GM18858 (cell line): ENCODE measurements at regions not wholly inside any gene's neighbourhood (a gene's known extent, or its start where the extent isn't known, plus 50 kb on each side); places are given as distances from the start of the nearest gene placed in this dataset.
"Not testable (repeated sequence)": the region's sequence is repeated elsewhere in the genome, so short reads cannot be mapped to it uniquely, and the experiment has no call there.

Experiments used
- ATAC-seq: cut with Tn5 transposase; IDR thresholded peaks from one replicate; pipeline ENCODE4 v1.9.1; 2021; ENCODE audit not compliant: unreplicated experiment

DNA sequence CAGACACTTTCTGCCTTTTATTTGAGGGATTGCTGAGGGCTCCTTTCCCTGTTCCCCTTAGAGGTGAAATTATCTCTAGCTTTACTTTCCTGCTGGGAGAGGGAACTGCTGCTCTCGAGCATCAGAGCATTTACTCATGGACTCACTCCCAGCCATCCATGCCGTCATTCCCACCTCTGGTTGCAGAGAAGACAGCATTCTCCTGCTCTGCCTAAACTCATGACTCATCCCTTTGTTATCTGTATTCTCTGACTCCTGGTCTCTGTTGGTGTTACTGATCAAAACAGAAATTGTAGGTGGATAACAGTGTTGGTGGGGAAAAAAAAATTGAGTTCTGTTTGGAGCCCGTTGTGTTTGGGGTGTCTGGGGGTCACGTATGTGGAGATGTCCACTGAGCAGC, 159.3 kb downstream of the TTC8 start:
- no peak for ATAC-seq

DNA sequence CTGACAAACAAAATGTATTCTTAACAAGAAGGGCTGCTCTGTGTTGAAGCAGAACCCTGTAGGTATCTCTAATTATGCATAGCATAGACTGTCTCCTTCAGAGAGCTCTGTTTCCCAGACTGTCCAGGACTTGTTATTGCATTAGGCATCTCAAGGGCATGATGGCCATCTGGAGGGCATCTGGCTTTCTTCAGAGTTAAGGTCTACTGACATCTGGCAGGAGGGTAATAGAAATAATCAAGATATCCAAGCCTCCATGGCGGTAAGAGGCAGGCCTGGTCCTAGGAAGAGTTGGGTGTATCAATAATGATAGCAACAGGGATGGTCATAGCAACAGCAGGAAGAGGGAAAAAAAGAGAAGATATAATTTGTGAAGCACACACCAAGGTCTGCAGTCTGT, 161.2 kb downstream of the TTC8 start:
- no peak for ATAC-seq

DNA sequence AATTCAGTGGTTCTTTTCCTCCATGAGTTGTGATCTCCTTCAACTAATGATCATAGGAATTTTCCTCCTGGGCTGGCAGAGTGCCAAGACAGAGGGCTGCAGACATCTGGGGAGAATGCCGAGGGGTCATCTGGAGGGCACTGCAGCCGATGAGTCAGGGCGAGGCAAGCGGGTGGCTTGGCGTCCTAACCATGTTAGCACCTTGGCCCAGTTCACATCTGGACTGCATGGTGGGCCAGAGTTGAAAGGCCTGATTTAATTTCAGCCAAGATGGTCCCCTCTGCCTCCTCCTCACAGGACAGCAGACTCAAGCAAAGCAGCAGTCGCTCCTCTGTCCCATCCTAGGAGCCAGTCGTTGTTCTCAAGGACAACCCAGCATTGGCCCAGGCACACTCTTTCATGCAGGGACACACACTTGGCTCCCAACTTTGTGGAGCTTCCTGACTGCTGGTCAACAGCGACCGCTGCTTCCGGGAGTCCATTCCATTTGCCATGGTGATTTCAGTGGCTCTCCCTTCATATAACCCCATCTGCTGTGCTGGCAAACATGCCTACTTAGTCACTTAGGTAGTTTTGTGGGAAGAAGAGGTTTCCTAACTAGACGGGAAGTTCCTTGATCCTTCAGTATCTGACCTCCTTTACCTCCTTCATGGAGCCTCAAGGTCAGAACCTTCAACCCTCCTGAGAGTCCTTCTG, 161.8 kb downstream of the TTC8 start:
- no peak for ATAC-seq

DNA sequence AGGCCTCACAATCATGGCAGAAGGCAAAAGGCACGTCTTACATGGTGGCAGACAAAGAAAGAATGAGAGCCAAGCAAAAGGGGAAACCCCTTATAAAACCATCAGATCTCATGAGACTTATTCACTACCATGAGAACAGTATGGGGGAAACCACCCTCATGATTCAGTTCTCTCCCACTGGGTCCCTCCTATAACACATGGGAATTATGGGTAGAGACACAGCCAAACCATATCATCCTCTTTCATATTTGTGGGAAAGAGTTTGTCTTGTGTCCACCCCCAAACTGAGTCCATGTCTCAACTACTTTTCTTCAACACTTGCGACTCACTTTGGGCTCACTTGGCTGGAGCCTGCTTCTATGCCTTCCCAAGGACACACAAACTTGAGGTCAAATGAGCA, 162.5 kb downstream of the TTC8 start:
- ATAC-seq = not testable (repeated sequence)

DNA sequence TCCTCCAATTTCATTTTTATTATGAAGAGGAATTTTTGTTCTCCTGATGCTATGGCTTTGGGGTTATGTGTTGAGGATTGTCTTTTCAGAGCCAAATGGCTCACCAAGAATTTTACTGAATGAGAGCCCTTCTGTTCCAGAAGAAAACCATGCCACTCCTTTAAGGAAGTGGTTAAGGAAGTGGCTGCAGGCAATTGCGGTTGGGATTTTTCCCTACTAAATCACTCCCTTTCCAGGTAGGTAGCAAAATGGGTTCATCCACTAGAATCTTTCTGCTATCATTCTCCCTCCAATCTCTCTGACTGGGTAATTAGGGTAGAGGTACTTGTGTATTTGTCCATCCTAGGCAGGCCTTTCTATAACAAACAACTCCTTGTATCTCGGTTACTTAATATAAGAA, 163.1 kb downstream of the TTC8 start:
- ATAC-seq = no peak

DNA sequence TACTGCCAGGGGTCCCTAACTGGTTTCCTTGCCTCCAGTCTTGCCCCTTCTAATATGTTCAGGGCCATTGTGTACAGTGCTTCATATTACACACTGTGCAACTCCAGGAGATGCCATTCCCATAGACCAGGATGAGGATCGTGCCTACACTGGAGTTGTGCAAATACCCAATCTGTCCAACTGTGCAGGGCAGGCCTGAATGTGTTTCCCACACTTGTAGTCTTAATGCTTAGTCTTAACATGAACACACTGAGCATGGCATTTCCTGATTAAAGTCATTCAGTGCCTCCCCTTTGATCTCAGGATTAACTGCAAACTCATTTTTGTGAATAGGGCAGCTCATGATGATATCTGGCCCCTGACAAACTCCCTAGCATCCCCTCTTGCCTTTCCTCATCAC, 165.5 kb downstream of the TTC8 start:
- no peak for ATAC-seq

DNA sequence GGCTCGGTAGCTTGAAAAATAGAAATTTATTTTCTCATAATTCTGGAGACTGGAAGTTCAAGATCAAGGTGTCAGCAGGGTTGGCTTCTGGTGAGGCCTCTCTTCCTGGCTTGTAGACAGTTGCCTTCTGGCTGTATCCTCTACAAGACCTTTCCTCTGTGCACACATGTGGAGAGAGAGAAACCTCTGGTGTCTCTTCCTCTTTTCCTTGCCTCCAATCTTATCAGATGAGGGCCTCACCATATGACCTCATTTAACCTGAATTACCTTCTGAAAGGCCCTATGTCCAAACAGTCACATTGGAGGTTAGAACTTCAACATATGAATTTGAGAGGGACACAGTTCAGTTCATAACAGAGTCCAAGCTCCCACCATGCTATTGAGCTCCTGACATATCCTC, 166.4 kb downstream of the TTC8 start:
- ATAC-seq = no peak

DNA sequence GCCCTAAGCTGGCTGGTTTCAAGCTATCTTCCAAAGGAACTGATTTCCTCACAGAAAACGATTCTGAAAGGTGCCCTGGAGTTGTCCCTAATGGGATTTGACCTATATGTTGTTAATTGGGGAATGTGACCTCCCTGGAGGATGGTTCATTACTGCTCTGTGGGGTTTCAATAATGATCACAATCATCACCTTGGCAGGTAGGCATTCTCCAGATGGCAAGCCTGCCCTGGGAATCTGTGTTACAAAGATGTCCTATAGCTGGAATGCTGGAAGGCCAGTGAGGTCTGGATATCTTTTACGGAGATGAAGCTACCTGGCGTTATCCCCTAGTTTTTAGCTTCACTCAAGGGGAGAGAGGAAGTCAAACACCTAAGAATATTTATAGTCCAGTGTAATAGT, 167.6 kb downstream of the TTC8 start:
- ATAC-seq = no peak

DNA sequence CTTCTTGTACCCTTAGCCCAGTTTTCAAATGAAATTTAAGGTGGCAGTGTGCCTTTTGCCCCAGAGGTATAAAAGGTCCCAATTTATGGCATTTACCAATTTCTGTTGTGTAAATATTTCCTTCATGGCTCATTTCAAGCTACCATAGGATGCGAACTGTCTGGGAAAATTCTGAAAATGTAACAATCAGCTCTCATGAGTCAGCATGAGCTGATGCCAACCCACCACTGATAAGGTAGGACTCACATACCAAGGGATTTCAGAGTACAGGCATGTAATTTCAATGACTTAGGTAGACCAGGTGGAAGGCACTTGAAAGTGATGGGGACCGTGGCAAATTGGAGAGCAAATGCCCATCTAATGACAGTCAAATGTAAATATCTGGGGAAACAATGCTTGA, 169.5 kb downstream of the TTC8 start:
- no peak for ATAC-seq

DNA sequence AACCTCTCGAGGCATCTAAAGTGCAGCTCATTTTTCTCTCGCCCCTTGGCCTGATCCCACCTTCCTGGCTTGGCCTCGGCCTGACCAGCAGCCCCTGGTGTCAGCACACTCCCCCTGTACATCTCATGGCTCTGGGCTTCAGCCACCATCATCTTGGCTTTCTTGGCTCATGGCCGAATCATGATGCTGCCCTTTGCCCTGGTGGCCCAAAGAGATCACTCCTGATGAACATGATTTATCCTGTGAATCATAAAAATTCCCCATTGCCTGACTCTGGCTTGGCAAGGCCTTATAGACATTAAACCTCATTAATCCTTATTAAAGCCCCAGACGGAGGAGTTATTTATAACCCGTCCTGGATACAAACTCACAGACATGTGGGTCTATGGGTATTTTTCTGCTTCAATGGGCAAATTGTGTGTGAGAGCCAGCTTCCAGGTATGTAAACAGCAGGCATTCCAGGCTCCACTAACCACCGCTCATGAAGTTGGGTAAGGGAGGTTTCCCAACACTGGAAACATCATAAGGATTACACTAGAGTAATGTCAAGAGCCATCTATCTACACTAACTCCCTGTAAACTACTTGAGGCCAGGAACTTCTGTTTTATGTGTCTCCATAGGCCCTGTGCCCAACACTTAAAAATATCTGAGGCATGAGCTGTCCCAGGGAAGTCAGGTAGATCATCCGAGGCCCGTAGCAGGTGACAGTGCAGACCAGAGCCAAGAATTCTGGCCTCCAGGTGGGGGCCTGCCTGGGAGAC, 171.2 kb downstream of the TTC8 start:
- ATAC-seq = no peak

DNA sequence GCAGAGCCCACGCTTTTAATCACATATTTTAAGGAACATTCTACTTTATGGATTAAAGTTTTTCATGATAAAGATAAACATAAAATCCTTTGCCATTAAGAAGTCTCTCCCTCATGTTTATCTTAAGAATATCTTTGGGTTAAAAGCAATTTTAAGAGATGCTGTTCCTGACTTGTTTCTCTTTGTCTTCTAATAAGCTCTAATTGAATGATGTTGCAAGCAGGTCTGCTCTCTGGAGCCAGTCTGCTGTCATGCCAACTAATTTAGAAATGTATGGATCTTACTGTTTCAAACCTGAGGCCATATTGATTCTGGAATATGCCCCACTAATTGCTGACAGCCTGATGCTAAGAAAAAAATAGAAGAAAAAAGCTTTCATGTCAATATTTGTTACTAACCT, 173.6 kb downstream of the TTC8 start:
- no peak for ATAC-seq

DNA sequence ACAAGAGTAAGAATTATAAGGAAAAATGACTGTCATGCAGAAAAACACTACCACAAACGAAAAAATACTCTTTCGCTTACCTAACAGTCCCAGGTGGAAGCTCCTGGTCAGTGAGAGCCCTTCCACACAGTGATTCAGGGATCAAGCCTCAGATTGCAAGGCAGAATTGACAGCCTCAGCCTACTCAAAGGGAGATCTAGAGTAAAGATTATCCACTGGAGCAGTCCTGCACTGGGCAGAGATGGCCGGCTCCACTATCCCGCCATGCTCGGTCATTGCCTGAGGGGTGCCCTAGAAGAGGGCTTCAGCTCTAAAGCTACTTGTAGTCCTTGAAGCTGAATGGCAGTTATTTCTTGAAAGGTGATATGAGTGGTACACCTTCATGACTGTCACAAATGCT, 174.7 kb downstream of the TTC8 start:
- ATAC-seq = no peak

DNA sequence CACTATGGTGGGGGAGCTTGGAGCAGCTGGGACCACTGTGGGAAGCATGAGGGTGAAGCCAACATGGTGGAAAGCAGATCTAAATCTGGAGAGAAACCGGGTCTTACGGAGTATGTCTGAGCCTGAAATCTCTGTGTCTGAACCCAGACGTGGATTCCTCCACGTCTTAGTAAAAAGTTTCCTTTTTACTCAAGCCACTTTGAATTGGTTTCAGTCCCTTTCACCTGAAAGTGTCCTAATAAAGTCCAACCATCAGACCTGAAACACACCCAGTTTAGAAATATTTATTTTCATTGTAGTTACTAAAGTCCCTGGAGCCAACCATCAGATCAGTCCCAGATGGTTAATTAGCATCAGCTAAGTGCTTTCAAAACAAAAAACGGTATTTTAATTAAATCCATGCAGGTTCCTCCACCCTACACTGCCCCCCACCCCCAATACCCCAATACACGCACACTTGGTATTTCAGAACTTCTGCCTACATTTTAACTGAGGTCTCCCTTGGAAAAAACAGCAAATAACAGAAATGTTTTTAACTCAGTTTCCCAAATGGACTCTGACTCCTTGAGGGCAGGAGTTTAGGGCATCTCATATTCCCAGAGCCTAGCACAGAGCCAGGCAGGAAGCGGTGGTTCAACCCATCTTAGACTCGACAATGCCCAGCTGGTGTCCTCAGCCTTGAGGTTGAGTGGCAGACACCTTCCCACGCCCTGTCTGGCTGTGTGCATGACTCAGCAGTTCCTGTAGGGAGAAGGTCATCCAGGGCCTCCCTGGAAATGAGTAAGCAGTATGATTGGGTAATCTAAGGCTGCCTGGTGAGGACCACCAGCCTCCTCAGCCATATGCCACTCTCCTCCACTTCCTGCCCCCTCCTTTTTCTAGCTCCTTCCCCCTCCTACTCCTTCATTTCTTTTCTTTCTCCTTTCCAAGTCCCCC, 175.8 kb downstream of the TTC8 start:
- no peak for ATAC-seq

DNA sequence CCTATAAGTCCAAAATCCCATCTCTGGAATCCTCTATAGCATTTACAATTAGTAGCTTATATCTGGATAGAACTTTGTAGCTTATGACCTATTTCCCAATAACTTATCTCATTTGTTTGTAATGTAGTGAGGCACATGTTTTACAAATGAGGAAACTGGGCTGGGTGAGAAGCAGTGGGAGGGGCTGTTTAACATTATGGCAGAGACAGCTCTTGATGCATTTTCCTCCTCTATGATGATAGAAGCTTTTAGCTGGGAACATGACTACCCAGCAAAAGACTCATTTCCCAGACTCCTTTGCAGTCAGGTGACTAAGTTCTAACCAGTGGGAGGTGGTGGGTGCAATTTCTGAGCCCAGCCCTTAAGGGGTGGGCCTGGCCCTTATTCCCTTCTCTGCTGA, 179.7 kb downstream of the TTC8 start:
- ATAC-seq = no peak

DNA sequence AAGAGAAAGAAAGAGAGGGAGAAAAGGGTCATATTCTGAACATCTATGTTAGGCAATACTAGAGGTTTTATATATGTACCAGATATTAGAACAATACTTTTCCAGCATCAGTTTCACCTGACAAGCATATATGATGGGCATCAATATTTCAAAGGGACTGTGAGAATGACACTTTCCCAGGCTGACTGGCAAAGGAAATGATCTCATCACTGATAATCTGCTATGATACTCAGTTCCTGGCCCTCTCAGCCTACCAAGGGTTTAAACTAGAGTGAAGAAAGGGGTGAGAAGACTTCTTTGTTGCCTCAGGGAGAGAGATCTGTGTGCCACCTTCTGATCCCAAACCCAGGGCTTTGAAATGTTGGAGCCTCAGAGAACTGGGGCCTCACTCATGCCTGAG, 183.5 kb downstream of the TTC8 start:
- no peak for ATAC-seq

DNA sequence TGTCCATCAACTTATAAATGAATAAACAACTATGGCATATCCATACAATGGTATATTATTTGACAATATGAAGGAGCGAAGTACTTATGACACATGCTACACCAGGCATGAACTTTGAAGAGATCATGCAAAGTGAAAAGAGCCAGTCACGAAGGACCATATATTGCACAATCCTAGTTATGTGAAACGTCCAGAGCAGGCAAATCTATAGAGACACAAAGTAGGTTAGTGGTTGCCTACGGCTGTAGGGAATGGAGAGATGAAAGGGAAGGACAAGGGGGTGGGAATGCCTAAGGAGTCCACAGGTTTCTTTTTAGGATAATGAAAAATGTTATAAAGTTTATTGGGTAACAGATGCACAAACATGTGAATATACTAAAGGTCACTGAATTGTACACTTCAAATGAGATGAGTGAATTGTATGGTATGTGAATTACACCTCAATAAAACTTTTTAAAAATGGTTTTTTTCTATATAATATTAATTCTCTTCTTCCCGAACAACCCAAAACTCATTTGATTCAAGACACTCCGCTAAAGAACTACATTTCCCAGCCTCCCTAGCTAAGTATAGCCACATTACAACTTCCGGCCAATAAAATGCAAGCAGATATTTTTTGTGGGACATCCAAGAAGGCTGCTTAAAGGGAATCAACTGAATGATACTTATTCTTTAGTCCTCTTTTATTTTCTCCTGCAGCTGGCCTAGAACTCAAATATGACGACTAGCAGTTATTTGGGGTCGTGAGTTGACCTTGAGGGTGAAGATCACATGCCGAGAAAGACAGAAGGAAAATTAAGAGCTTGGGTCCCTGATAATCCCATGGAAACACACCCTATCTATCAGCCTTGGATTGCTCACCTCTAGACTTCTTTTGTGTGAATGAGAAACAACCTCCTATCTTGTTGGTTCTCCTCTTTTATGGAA, 187.2 kb downstream of the TTC8 start:
- no peak for ATAC-seq

DNA sequence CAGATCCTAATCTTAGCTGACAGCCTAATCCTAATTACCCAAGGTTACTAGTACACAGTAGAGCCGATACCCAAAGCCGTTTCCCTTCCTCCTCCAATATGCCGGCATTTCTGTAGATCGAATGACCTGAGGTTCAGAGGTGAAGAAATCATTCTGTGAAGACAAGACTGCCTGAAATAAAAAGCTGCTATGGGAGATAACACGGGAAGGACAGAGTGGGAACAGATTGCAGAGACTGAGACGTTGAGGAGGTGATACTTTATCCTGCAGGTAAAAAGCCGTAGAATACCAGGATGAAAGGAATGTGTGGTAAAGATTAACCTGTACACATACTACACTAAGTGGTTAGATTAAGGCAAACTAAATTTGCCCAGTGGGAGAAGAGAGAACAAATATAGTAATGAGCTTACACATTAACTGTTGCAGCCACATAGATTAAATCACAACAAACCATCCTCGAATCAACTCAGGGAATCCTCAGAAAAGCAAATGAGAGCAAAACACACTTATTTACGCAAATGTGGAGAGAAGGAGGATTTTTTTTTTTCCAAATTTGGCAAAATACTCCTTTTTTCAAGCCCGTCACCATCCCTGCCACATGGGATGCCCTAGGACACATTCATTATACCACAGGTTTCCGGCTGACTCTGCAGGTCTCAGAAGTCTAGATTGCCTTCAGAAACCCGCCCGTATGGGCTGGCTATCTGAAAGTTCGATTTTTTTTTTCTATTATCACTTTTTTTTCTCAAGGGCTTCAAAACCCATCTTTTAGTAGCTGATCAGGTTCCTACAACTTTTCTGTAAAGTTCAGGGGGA, 188.0 kb downstream of the TTC8 start:
- ATAC-seq = no peak

DNA sequence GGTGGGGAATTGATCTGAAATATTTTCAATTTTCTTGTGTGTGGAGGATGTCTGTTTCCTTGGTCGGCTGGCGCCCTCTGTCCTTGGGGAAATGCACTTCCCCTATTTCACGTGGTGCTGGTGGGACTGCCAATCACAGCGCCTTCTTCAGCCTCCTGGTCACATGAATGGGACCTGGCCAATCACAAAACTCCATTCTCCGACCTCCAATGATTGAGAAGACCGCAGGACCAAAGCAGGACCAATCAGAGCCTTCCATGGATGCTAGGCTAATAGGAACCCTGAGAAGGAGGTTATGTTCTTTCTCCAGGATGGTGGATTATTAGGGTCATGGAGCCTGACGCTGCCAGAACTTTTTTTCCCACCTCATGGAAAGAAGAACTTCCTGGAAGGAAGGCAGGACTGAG, 188.7 kb downstream of the TTC8 start:
- ATAC-seq = no peak

DNA sequence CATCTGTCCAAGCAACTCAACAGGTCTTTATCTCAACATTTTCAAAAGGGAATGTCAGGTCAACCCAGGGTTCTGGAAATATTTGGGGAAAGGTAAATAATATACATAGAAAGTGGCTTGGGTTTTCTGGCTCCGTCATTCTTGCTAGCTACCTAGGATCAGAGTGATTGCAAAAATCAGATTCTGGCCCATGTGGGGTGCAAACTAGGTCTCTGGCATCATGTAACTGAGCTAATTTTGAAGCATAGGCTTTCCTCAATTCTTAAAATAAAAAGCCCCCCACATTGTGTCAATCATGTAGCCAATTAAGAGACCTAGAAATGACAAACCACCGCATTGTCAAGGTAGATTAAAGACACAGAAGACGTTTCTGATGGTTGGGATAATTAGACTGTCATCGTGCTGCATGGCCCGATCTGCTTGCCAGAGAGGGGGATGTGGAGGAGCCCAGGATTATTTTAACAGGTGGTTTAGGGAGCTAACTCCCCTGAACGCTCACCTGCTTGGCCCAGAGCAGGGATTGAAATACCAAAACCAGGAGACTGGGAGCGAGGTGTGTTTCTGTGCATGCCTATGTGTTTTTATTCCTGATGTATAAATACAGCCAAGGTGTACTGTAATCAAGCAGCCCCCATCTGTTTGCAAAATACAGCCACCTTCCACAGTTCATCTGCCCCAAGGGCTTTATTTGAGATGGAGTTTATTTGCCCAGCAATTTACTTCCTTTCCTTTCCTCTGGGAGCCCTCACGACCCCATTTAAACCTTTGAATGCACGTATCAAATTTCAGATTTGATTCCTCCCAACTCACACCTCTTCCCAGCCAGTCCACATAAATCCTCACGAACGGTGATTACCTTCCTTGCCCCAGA, 189.5 kb downstream of the TTC8 start:
- no peak for ATAC-seq
